ENCODE measurements at regions not wholly inside any gene's neighbourhood (a gene's known extent, or its start where the extent isn't known, plus 50 kb on each side); places are given as distances from the start of the nearest gene placed in this dataset.

DNA sequence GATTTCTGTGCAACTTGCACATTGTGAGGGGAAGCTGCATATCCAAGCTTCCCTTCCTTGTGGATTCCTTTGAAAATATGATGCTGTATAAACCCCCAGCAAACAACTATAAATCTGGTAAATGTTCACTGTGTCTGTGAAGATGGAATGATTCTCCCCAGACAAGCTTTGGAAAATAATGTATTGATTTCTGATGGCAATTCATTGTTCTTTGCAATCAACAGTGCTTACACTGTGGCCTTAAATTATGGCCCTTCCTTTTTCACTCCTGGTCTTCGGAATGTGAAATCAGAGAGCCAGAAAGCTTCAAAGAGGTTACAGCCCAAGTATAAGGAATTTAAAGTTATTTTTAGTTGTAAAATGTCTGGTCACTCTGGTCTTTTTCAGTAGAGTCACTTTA is 308.8 kb downstream of the CBLN4 start:
- Histone ChIP-seq H3K4me1 (ENCODE audit: insufficient read depth, low read length) (no peaks in the 10 kb centered on the region), H4K8ac (replicated peaks; ENCODE audit: insufficient read length, low read depth, low read length) (no peak overlapping the region), H3K79me2 (ENCODE audit: insufficient read depth, low read length) (no peaks in the 10 kb centered on the region), H3K9me3 (ENCODE audit: control insufficient read depth, low read depth, low read length) (no peaks in the 10 kb centered on the region), H3K27ac (ENCODE audit: insufficient read length, low read depth, low read length) (no peak overlapping the region), H2BK5ac (ENCODE audit: insufficient read length, low read length) (no peak overlapping the region), H3K18ac (ENCODE audit: insufficient read length, low read depth, low read length) (no peak overlapping the region), H4K20me1 (ENCODE audit: control insufficient read depth, insufficient read depth, insufficient read length) (no peaks in the 10 kb centered on the region), H3K79me1 (ENCODE audit: insufficient read depth, low read depth, low read length, poor library complexity, severe bottlenecking) (no peaks in the 10 kb centered on the region), H3K23me2 (ENCODE audit: insufficient read length, low read depth, low read length, poor library complexity, severe bottlenecking) (no peaks in the 10 kb centered on the region), H2BK15ac (ENCODE audit: low read depth, low read length) (no peak overlapping the region), H3K14ac (ENCODE audit: insufficient read depth, low read length) (no peak overlapping the region), H2BK120ac (ENCODE audit: low read depth, low read length, poor library complexity, severe bottlenecking) (no peak overlapping the region), H3K4ac (ENCODE audit: low read depth, low read length) (no peak overlapping the region), H3K23ac (ENCODE audit: insufficient read length, low read depth, low read length) (no peak overlapping the region), H2BK20ac (ENCODE audit: low read depth, low read length, poor library complexity, severe bottlenecking) (no peak overlapping the region), H3K4me2 (ENCODE audit: insufficient read depth, insufficient read length, low read length) (no peak overlapping the region), H3T11ph (ENCODE audit: low read length) (no peak overlapping the region), H4K91ac (ENCODE audit: insufficient read length, low read depth, low read length) (no peak overlapping the region), H3K56ac (ENCODE audit: insufficient read length, low read depth, low read length) (no peak overlapping the region), H2AK5ac (ENCODE audit: insufficient read length, low read length) (no peak overlapping the region), H3K27me3 (ENCODE audit: insufficient read depth, low read length) (no peaks in the 10 kb centered on the region), H2BK12ac (ENCODE audit: insufficient read length, low read depth, low read length) (no peak overlapping the region), H4K5ac (ENCODE audit: insufficient read length, low read depth, low read length) (no peak overlapping the region), H2AFZ (ENCODE audit: low read length) (no peak overlapping the region), H3K9ac (ENCODE audit: extremely low read depth, insufficient read length, low read length) (no peak overlapping the region)
- H3K4me1 Mint-ChIP-seq = no peaks in the 10 kb centered on the region
- no peaks in the 10 kb centered on the region for H3K36me3 Mint-ChIP-seq (ENCODE audit: insufficient read depth in 1 of 3, low read depth in 3 of 3)
- WGBS (ENCODE audit: extremely low coverage, insufficient read length, low lambda C conversion rate) = no CpG with 5 or more reads among the region's 1 CpG
- no peak overlapping the region for H3K27ac Mint-ChIP-seq
- TF ChIP-seq, protein P1, sequence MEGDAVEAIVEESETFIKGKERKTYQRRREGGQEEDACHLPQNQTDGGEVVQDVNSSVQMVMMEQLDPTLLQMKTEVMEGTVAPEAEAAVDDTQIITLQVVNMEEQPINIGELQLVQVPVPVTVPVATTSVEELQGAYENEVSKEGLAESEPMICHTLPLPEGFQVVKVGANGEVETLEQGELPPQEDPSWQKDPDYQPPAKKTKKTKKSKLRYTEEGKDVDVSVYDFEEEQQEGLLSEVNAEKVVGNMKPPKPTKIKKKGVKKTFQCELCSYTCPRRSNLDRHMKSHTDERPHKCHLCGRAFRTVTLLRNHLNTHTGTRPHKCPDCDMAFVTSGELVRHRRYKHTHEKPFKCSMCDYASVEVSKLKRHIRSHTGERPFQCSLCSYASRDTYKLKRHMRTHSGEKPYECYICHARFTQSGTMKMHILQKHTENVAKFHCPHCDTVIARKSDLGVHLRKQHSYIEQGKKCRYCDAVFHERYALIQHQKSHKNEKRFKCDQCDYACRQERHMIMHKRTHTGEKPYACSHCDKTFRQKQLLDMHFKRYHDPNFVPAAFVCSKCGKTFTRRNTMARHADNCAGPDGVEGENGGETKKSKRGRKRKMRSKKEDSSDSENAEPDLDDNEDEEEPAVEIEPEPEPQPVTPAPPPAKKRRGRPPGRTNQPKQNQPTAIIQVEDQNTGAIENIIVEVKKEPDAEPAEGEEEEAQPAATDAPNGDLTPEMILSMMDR (conservative IDR thresholded peaks at IDR 0.05) = no peak
- no peak for DNase-seq
- no peaks in the 10 kb centered on the region for H3K27me3 Mint-ChIP-seq (ENCODE audit: low read depth)
- H3K4me3 Mint-ChIP-seq = no peak overlapping the region
- H3K9me3 Mint-ChIP-seq = no peaks in the 10 kb centered on the region

All from H9 (cell line).